ENCODE measurements at regions not wholly inside any gene's neighbourhood (a gene's known extent, or its start where the extent isn't known, plus 50 kb on each side); places are given as distances from the start of the nearest gene placed in this dataset.

DNA sequence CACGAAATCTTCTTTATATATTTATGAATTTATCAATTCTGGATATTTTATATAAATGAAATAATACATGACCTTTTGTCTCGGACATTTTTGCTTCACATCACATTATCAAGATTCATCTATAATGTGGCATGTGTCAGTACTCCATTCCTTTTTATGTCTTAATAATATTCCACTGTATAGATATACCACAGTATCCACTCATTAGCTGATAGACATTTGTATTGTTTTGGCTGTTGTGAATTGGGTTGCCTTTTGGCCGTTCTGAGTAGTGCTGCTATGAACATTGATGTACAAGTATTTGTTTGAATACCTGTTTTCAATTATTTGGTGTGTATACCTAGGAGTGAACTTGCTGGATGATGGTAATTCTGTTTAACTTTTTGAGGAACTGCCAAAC lies 323.8 kb upstream of the CA10 start:
- TF ChIP-seq, protein P1, sequence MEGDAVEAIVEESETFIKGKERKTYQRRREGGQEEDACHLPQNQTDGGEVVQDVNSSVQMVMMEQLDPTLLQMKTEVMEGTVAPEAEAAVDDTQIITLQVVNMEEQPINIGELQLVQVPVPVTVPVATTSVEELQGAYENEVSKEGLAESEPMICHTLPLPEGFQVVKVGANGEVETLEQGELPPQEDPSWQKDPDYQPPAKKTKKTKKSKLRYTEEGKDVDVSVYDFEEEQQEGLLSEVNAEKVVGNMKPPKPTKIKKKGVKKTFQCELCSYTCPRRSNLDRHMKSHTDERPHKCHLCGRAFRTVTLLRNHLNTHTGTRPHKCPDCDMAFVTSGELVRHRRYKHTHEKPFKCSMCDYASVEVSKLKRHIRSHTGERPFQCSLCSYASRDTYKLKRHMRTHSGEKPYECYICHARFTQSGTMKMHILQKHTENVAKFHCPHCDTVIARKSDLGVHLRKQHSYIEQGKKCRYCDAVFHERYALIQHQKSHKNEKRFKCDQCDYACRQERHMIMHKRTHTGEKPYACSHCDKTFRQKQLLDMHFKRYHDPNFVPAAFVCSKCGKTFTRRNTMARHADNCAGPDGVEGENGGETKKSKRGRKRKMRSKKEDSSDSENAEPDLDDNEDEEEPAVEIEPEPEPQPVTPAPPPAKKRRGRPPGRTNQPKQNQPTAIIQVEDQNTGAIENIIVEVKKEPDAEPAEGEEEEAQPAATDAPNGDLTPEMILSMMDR (IDR thresholded peaks at IDR 0.05; ENCODE audit: low read depth, low read length) = no peak
- TF ChIP-seq MYC (IDR thresholded peaks at IDR 0.05; ENCODE audit: low read depth, low read length) = no peak
